Fibroblast of pulmonary artery (primary cell): ENCODE measurements at regions not wholly inside any gene's neighbourhood (a gene's known extent, or its start where the extent isn't known, plus 50 kb on each side); places are given as distances from the start of the nearest gene placed in this dataset.

Experiments
- DNase-seq: peaks from one replicate; pipeline ENCODE4 v3.0.0-alpha.2; 2010; ENCODE audit warnings: low read depth
- H3K4me3 ChIP-seq: replicated peaks from 2 replicates; pipeline ENCODE4 v1.5.1; 2011; ENCODE audit warnings: low read depth, mild to moderate bottlenecking, control low read depth, low read length, moderate library complexity
- CTCF ChIP-seq: IDR thresholded peaks from 2 replicates; pipeline ENCODE4 v1.5.1; 2011; ENCODE audit warnings: mild to moderate bottlenecking, control low read depth, low read length, inconsistent platforms; ENCODE audit errors: missing control alignments

- H3K4me3 ChIP-seq = no peak overlapping the region
- TF ChIP-seq CTCF = no peak
- DNase-seq = no peak
Measured at GRCh38 chr2:145304501-145304900, 784.6 kb upstream of the ZEB2 start.

GRCh38 chr2:145303536-145303935 is 783.6 kb upstream of the ZEB2 start:
- DNase-seq = no peak
- no peak overlapping the region for H3K4me3 ChIP-seq
- no peak for TF ChIP-seq CTCF

- H3K4me3 ChIP-seq = no peak overlapping the region
- TF ChIP-seq CTCF = no peak
- DNase-seq = no peak
Measured at GRCh38 chr2:145302886-145303285, 783.0 kb upstream of the ZEB2 start.

- TF ChIP-seq CTCF = no peak
- H3K4me3 ChIP-seq = no peak overlapping the region
- DNase-seq = no peak
Measured at GRCh38 chr2:145302451-145302850, 782.5 kb upstream of the ZEB2 start.

- DNase-seq = no peak
- H3K4me3 ChIP-seq = no peak overlapping the region
- TF ChIP-seq CTCF = no peak
Measured at GRCh38 chr2:145299368-145299767, 779.4 kb upstream of the ZEB2 start.

GRCh38 chr2:145292166-145292565 is 772.2 kb upstream of the ZEB2 start:
- DNase-seq = no peak
- TF ChIP-seq CTCF = no peak
- H3K4me3 ChIP-seq = no peak overlapping the region

GRCh38 chr2:145290986-145291385 is 771.1 kb upstream of the ZEB2 start:
- no peak overlapping the region for H3K4me3 ChIP-seq
- no peak for DNase-seq
- no peak for TF ChIP-seq CTCF
